IMR-90 (cell line): ENCODE measurements at regions not wholly inside any gene's neighbourhood (a gene's known extent, or its start where the extent isn't known, plus 50 kb on each side); places are given as distances from the start of the nearest gene placed in this dataset.
"Not testable (repeated sequence)": the region's sequence is repeated elsewhere in the genome, so short reads cannot be mapped to it uniquely, and the experiment has no call there.

Experiments used
- BHLHE40 ChIP-seq: fragments of 150-350 bp; IDR thresholded peaks from 2 replicates; pipeline ENCODE4 v1.6.1; 2016; ENCODE audit warnings: mild to moderate bottlenecking, low read depth, low read length
- CEBPB ChIP-seq: IDR thresholded peaks from 2 replicates; pipeline ENCODE4 v1.6.1; 2012; ENCODE audit warnings: low read depth, low read length, improper control_type of control experiment
- CTCF ChIP-seq: conservative IDR thresholded peaks from 2 replicates; pipeline ENCODE4 v1.5.1; 2012; ENCODE audit warnings: mild to moderate bottlenecking, low read depth, low read length, improper control_type of control experiment
- POLR2A ChIP-seq: IDR thresholded peaks from 2 replicates; pipeline ENCODE4 v1.6.1; 2012; ENCODE audit warnings: mild to moderate bottlenecking, low read depth, low read length
- RAD21 ChIP-seq: IDR thresholded peaks from 2 replicates; pipeline ENCODE4 v1.6.1; 2012; ENCODE audit warnings: low read length, improper control_type of control experiment
- RFX5 ChIP-seq: IDR thresholded peaks from 2 replicates; pipeline ENCODE4 v1.8.0; 2012; ENCODE audit warnings: low read depth, mild to moderate bottlenecking, low read length, moderate library complexity

GRCh38 chr18:41046250-41046649 lies 908.8 kb upstream of the PIK3C3 start:
- not testable (repeated sequence) for TF ChIP-seq CTCF, RAD21, RFX5, POLR2A, BHLHE40, CEBPB
